B cell (primary cell): ENCODE measurements at regions not wholly inside any gene's neighbourhood (a gene's known extent, or its start where the extent isn't known, plus 50 kb on each side); places are given as distances from the start of the nearest gene placed in this dataset.

ENCODE experiments used
- EZH2 ChIP-seq: IDR thresholded peaks from 2 replicates; pipeline ENCODE4 v1.6.1; 2012; ENCODE audit warnings: borderline replicate concordance, low read depth, mild to moderate bottlenecking, moderate library complexity, low read length; ENCODE audit not compliant: insufficient read depth, poor library complexity, severe bottlenecking
- TF ChIP-seq, protein P1 (sequence below): fragments of 200-600 bp; IDR thresholded peaks from one replicate; pipeline ENCODE4 v1.8.0; 2022; ENCODE audit warnings: antibody characterized with exemption, mild to moderate bottlenecking

DNA sequence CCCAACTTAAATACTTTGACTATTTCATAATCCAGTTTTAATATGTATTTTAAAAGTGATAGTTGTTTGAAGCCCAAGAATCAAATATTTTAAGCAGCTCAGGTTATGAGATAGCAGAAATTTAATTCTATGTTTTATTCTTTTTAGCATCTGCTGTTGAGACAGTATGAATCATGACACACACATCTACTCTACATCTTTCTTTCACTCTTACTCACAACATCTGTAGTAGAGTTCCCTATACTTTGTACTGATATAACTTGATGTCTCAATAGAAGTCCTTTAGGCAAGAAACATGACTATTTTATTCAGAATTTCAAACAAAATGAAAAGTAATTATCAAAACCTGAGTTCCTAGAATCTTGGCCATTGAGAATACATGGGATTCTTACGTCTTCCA, 187.9 kb upstream of the GNPDA2 start:
- TF ChIP-seq, protein P1, sequence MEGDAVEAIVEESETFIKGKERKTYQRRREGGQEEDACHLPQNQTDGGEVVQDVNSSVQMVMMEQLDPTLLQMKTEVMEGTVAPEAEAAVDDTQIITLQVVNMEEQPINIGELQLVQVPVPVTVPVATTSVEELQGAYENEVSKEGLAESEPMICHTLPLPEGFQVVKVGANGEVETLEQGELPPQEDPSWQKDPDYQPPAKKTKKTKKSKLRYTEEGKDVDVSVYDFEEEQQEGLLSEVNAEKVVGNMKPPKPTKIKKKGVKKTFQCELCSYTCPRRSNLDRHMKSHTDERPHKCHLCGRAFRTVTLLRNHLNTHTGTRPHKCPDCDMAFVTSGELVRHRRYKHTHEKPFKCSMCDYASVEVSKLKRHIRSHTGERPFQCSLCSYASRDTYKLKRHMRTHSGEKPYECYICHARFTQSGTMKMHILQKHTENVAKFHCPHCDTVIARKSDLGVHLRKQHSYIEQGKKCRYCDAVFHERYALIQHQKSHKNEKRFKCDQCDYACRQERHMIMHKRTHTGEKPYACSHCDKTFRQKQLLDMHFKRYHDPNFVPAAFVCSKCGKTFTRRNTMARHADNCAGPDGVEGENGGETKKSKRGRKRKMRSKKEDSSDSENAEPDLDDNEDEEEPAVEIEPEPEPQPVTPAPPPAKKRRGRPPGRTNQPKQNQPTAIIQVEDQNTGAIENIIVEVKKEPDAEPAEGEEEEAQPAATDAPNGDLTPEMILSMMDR: no peak
- no peak for TF ChIP-seq EZH2
